ENCODE measurements at regions not wholly inside any gene's neighbourhood (a gene's known extent, or its start where the extent isn't known, plus 50 kb on each side); places are given as distances from the start of the nearest gene placed in this dataset.
"Not testable (repeated sequence)": the region's sequence is repeated elsewhere in the genome, so short reads cannot be mapped to it uniquely, and the experiment has no call there.

DNA sequence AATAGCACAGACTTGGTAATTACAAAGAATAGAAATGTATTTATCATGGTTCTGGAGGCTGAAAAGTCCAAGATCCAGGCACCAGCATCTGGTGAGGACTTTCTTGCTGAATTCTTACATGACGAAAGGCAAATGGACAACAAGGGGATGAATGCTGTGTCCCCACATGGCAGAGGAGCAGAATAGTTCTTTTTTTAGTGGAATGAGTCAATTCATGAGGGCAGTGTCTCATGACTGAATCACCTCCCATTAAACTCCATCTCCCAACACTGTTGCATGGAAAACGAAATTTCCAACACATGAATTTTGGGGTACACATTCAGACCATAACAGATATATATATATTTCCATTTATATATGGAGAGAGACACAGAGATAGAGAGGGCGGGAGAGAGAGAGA is 628.3 kb downstream of the TRIML1 start:
- DNase-seq: no peak

DNA sequence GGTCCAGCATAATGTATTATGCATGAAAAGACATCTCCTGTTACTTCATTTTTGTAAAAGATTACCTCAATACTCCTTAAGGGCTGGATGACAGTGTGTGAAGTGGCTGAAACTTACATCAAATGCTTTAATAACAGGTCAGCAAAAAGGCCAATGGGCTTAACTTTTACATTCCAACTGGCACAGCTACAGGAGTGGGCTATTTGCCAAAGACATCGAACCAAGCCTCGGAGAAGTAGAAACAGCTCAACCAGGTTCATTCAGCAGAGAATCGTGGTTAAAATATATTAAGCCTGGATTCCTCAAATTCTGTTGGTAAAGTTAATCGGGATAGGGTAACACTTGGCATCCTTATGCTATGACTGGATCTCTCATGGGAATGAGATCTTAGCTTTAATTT is 639.7 kb downstream of the TRIML1 start:
- DNase-seq: no peak

DNA sequence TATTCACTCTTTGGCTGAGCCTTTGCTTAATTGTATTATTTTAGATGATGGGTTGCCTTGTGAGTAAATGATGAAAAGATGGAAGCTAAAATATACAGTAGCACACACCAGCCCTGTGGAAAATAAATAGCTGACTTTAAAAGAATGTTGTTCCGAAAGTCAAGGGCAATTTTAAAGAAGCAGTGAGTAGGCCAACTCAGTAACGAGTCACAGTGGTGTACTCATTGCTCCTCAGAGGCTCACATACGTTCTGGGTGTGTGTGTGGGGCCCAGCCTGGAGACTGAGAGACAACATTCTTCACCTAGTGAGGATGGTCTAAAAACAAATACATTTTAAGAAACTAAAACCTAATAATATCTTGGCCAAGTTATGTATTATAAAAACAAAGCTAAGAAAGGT is 640.3 kb downstream of the TRIML1 start:
- DNase-seq: no peak

DNA sequence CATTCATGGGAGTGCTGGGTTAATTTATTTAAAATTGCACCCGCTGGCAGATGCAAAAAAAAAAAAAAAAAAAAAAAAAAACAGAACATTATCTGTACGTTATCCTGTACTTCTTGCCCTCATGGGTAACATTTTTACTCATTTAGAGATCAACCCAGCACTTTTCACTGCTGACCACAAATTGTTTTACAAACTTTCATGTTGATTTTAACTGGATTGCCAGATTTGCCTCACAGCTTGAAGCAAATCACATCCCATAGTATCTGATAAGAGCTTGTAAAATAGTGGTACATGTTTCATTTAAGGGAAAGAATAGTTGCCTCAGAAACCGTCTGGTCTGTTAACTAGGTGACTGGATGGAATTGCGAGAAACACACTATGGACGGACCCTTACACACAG is 640.8 kb downstream of the TRIML1 start:
- no peak for DNase-seq

DNA sequence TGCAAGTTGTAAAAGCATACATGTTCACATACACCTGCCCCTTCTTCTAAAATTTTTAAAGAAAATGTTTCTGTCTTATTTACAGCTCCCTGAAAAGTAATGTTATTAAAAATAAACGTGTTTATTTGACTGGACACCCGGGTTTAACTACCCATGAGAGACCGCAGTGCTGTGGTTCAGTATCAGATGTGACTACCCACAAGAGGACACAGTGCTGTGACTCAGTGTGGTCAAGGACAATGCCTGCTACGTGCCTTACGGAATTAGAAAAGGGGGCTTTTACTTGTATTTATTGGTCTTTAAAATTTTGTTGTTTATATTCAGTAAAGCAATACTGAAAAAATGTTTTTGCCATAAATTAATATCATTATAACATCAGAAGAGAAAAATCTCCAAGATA is 641.4 kb downstream of the TRIML1 start:
- DNase-seq: no peak

DNA sequence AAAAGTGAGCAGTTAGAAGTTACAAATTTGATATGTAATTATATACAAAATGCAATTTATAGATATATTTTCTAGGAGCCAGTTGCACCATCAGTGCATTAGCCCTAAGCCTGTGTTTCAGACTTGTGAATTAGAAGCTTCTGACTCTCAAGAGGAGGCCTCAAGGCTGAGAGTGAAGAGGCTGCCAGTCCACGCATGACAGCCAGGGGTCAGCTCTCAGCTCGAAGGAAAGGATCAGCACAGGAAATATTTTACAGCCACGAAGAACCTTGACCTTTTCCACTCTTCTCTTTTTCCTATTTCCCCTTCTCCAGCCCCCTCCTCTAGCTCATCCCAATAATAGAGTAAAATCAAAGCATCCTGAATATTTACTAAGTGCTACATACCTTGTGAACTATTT is 642.4 kb downstream of the TRIML1 start:
- DNase-seq: no peak

DNA sequence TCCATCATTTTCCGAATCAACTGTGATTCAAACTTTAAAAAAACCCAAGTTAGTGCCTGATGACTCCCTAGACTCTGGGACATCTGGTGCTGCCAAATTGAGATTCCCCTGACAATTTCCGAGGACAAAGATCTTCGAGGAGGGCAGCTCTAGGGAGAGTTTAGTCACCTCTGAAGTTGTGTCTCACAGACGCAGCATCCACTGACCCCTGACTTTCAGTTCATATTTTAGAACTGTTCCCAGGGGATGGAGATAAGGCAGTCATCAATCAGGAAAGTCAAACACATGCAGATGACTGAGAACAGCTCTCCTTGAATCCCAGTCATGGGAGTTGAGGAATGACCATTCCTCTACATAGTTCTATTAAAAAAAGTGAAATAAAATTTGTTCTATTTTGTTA is 643.9 kb downstream of the TRIML1 start:
- DNase-seq: no peak

DNA sequence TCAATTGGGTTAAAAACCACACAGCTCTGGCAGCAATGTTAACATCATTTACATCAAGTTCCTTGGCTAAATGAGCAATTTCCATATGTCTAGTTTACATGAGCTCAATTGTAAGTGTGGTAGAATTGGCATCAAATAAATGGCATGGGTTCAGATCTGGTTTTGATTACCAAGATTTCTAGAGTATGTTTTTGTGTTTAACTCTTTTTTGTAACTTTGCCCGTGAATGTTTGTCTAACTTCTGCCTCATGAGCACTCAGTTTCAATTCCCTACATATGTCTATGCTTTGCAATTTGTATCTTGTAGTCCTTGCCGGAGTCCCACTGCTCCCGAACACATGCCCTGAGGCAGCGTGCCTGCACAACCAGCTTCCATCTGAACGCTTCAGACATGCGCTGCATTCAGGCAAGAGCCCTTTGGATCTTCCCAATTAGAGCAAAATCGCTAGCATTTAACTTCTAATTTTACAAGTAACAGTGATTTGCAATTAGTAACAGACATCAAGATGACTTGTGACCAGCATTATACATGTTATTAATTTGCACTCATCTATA is 644.4 kb downstream of the TRIML1 start:
- no peak for DNase-seq

DNA sequence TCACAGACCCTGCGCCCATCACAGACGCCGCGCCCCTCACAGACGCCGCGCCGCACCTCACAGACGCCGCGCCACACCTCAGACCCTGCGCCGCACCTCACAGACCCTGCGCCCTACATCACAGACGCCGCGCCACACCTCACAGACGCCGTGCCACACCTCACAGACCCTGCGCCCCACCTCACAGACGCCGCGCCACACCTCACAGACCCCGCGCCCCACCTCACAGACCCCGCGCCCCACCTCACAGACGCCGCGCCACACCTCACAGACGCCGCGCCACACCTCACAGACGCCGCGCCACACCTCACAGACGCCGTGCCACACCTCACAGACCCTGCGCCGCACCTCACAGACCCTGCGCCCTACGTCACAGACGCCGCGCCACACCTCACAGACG is 657.4 kb downstream of the TRIML1 start:
- DNase-seq: not testable (repeated sequence)

DNA sequence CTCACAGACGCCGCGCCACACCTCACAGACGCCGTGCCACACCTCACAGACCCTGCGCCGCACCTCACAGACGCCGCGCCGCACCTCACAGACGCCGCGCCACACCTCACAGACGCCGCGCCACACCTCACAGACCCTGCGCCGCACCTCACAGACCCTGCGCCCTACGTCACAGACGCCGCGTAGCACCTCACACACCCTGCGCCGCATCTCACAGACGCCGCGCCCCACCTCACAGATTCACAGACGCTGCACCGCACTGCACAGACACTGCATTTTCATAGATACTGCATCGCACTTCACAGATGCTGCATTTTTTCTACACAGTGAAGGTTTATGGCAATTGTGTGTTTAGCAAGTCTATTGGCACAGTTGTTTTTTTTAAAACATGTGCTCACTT is 657.8 kb downstream of the TRIML1 start:
- not testable (repeated sequence) for DNase-seq

DNA sequence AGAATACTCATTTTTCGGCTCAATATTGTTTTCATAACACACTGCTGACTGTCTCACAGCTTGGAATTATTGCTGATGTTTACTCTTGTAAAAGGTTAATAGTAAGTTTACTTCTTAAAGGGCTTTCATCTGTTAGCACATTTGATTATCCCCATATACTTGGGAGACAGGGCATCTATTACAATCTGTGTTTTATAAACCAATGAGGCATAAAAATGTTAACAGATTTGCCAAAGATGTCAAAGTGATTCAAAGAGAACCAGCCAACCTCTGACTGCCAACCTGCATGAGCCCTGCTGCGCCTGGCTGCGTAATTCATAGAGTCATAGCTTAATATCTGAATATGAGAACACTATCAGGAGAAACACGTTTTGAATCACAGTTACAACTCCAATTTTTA is 665.6 kb downstream of the TRIML1 start:
- DNase-seq: no peak

DNA sequence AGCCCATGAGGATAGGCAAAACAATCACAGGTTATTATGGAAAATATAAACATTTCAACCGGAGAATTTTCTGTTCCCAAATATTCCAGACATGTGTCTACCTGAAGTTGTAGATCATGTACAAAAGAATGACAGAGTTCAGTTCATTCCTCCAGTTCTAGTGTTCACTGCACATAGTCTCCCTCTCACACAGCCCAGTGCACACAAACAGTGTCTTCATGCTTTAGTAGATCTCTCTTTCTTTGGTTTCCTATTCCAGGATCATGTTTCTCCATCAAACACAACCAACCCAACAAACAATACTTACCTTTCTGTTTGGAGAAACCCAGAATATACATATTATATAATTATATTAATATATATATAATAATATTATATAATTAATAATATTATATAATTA is 671.9 kb downstream of the TRIML1 start:
- DNase-seq: no peak

DNA sequence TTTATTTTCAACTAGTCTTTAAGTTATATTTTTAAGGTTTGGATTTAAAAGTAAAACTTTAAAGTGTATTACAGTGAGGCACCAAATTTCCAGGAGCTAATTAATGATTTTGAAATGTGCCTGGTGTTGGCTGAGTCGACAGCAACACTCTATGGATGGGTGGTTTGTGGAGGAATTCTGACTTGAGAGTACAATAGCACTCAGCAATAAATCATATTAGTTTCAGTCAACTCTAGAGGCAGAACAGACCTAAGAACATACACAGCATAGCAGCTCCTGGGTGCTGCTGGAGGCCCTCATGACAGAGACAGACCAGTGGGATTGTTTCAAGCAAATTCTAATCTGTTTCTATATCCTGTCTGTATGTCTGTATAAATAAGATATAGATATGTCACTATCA is 673.4 kb downstream of the TRIML1 start:
- no peak for DNase-seq

DNA sequence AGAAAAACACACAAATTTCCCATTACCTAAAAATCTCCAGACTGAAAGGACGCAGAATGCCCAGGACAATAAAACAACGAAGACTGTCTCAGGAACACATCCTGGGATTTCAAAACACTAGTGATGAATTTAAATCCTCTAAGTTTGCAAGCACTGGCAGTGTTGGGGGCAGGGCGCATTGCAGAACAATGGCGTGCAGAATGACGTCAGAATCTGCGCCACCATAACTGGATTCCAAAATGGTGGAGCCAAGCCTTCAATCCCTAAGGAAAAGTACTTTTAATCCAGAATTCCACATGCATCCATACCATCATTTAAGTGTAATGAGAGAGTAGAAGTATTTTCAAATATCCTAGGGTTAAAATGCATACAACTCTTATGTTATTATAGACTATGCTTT is 679.1 kb downstream of the TRIML1 start:
- DNase-seq: no peak

DNA sequence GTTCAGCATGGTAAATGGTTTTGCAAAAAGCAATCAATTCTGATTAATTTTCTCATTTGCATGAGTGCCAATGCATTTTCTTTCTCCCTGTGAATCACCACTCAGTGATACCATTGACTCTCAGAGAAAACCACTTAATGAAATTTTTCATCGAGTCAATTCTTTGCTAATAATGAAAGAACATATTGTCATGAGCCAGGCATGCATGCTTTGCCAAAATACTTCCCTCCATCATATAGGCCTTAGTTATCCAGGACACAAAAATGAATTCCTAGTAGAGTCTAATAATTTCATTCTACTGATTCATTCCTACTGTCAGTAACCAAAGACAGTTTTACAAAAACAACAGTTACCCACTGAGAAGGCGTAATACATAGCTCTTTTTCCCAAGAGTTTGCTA is 680.0 kb downstream of the TRIML1 start:
- no peak for DNase-seq

DNA sequence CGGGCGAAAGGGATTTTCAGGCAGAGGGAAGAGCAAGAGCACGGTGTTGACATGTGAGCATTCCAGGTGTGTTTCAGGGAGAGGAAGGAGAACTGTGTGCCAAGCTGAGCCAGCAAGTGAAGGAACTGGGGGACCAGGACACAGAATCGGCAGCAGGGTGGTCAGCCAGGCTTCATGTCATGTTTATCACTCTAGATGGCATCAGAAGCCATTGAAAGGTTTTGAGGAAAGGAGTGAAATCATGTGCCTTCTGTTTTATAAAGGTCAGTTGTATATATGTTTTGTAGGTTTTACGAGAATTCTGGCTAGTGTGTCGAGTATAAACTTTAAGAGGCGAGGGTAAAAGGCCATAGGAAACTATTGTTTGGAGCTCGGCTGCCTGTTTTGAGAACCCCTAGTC is 682.3 kb downstream of the TRIML1 start:
- DNase-seq: no peak

DNA sequence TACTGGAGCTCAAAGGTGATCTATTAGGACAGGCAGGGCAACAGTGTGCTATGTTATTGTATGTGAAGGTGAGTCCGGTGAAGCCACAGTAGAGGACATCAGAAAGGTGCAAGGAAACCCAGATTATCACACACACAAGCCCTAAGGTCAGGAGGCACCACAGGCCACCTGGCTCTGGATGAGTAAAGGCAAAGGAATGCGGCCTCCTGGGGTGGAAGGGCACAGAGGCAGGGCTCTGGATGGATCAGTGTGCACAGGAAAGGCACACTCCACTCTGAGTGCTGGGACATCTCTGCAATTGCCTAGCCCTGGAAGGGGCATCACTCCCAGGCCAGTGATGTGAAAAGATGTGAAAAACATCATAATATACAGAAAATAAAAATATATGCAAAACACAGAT is 683.5 kb downstream of the TRIML1 start:
- DNase-seq: no peak

DNA sequence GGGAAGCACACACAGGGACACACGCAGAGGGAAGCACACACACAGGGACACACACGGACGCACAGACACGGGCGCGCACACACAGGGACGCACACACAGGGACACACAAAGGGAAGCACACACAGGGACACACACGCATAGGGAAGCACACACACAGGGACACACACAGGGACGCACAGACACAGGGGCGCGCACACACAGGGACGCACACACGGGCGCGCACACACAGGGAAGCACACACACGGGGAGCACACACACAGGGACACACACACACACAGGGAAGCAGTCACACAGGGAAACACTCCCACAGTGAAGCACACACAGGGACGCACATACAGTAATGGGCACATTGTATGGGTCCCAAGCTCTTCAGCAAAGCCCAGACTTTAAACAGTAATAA is 685.3 kb downstream of the TRIML1 start:
- DNase-seq: no peak

DNA sequence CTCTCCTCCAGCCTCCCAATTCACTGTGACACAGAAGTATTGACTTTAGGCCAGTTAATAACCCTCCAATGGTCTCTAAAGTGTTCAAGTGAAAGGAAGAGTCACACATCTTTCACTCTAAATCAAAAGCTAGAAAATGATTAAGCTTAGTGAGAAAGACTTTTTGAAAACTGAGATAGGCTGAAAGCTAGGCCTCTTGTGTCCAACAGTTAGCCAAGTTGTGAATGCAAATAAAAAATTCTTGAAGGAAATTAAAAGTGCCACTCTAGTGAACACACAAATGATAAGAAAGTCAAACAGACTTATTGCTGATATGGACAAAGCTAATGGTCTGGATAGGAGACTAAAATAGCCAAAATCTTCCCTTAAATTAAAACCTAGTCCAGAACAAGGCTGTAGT is 687.2 kb downstream of the TRIML1 start:
- no peak for DNase-seq

DNA sequence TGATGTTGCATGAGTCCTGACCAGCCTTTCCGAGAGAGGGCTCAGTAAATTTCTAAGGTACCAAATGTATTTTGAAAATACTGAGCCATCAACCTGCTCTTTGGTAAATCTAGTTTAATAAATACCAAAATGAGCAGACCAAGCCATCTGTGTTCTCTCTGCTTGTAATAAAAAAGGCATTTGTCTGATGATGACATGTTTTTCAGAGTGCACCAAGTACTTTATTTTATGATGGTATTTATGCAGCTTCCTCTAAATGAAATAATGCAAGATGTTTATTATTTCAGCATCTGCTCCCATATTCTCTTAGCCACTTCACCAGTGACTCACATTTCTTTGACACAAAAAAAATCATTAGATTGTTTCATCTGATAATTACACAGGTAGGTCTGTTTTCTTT is 700.5 kb downstream of the TRIML1 start:
- DNase-seq: no peak

DNA sequence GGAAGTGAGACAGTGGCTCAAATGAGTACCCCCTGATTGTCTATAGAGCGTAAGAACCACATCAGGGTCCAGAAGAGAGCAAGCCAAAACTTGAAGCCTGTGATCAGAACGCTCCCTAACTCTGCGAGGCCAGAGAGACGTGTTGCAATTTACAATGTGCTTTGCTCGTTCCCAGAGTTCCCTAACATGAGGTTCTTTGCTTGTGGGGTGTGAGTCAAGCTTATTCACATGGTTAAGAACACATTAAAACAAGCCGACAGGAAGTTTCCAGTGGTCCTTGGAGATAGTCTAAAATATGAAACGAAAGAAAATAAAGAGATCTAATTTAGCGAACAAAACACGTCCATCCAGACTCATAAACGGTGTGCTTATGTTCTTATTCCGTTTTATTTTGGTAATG is 702.3 kb downstream of the TRIML1 start:
- no peak for DNase-seq

DNA sequence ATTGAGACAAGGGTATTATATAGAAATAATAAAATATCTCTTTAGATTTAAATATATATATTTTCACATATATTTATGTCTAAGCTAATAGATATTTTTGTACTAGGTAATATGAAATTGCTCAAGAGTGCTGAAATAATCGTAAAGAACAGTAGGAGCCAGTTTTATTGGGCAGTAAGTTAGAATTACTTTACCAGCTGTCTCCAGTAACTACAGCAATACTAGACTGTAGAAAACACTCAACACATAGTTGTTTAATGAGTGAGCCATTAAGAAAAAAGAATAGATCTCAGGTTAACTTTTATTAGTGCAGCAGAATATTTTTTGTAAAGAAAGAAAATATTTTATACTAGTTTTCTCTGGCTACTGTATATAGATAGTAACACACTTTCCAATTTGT is 715.2 kb downstream of the TRIML1 start:
- DNase-seq: no peak

DNA sequence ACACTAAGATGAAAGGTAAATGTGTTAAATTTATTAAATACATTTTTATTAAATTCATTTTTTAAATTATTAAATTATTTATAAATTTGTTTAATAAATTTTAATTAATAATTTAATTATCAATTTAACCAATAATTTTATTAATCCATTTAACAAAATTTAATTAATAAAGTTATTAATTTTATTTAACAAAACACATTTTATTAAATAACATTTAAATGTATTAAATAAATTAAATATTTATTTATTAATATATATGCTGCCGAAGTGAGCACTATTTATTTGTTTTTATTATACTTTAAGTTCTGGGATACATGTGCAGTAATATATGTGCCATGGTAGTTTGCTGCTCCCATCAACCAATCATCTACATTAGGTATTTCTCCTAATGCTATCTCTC is 719.5 kb downstream of the TRIML1 start:
- no peak for DNase-seq

DNA sequence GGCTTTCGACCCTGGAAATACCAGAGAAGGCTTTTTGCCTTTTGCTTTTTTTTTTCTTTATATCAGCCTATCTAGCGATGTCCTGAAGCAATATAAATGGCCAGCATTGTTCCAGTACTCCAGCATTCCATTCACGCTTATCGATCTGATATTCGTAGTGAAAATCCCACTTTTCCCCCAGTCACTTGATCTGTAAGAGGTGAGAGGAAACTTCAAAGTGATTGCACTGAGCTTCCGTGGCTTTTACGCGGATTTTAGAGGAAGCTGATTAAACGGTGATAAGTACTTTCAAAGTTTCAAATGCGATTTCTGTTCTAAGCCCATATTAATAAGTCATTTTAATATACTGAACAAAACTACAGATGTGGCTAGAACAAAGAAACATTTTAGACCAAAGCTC is 725.5 kb downstream of the TRIML1 start:
- DNase-seq: no peak

DNA sequence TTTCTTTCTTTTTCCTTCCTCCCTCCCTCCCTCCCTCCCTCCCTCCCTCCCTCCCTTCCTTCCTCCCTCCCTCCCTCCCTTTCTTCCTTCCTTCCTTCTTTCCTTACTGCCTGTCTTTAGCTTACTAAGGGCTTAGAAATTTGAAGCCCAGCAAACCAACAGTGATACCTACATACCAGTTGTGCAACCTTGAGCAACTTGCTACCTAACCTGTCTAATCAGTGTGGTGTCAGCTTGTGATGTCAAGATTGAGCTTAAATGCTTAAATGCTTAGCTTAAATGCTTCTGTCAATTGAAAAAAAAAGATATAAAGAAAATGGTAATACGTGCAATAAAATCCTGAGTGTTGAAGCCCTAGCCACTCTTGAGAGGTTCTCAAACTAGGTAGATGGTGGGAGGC is 728.6 kb downstream of the TRIML1 start:
- no peak for DNase-seq

DNA sequence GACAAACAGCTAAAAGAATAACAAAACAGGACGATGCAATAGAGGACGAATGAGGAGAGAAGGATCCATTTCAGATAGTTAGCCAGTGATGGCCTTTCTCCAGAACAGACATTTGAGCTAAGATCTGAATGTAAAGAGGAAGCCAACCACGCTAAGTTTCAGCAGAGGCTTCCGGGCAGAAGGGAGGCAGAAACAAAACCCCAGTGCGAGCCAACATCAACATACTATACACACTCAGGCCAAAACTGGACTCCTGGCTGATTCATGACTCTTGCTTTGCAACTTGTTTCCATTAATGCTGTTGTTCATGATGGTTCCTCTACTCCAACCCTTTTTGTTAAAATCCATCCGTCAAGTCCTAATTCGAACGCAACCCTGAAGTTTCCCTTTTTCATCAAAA is 730.3 kb downstream of the TRIML1 start:
- DNase-seq: no peak
